NB4 (cell line): ENCODE measurements at regions not wholly inside any gene's neighbourhood (a gene's known extent, or its start where the extent isn't known, plus 50 kb on each side); places are given as distances from the start of the nearest gene placed in this dataset.

ENCODE experiments used
- DNase-seq: peaks from one replicate; pipeline ENCODE4 v3.0.0; 2010; ENCODE audit warnings: low read depth
- H3K4me3 ChIP-seq: one replicate; pipeline ENCODE4 v1.5.1; 2011; ENCODE audit warnings: mild to moderate bottlenecking, low read depth, low read length, moderate library complexity
- MYC ChIP-seq: IDR thresholded peaks from 2 replicates; pipeline ENCODE4 v1.6.1; 2011; ENCODE audit warnings: low read depth, low read length
- POLR2A ChIP-seq: IDR thresholded peaks from 2 replicates; pipeline ENCODE4 v1.6.1; 2011; ENCODE audit warnings: mild to moderate bottlenecking; ENCODE audit not compliant: insufficient read length; ENCODE audit errors: extremely low read depth
- TF ChIP-seq, protein P1 (sequence below): IDR thresholded peaks from 2 replicates; pipeline ENCODE4 v1.6.1; 2011; ENCODE audit warnings: low read depth, low read length
- TF ChIP-seq, protein P2 (sequence below): IDR thresholded peaks from one replicate; pipeline ENCODE4 v1.5.1; 2012; ENCODE audit warnings: low read depth, low read length

DNA sequence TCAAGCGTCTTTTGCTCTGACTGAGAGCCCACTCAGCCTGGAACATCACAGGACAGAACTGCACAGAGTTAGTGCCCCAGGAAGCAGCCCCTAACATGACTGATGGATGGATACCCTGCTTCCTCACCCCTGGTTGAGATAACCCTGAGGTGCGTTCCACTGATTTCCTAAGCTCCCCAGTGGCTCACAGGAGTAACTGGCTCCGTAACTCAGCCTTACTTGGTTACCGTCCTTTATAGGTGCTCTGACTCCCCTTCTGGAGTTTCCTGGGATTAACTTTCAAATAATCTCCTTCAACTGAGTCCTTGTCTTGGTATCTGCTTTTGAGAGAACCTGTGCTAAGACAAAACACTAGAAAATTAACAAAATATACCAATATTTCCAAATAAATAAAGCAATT is 449.5 kb downstream of the AGTPBP1 start:
- no peak overlapping the region for H3K4me3 ChIP-seq
- DNase-seq, result no peak

DNA sequence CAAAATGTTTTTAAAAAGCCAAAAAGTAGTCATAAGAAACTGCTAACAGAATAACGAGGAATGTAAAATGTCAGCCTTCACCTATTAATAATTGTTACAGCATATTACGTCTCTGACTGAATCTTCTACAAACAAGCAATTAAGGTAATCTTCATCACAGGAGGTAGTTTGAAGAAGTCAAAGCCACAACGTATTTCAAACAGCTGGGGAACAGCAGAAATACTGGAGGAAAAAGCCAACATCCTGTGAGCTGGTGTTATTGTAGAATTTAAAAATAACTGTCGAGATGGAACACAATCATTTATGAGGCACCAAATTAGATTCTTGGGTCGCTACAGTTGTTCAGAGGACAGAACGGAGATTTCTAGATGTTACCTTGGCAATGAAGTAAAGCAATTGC is 450.5 kb downstream of the AGTPBP1 start:
- DNase-seq, result no peak
- H3K4me3 ChIP-seq, result no peak overlapping the region
- TF ChIP-seq MYC (no peak), POLR2A (no peak)
- TF ChIP-seq, protein P1, sequence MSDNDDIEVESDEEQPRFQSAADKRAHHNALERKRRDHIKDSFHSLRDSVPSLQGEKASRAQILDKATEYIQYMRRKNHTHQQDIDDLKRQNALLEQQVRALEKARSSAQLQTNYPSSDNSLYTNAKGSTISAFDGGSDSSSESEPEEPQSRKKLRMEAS, result no peak
- TF ChIP-seq, protein P2, sequence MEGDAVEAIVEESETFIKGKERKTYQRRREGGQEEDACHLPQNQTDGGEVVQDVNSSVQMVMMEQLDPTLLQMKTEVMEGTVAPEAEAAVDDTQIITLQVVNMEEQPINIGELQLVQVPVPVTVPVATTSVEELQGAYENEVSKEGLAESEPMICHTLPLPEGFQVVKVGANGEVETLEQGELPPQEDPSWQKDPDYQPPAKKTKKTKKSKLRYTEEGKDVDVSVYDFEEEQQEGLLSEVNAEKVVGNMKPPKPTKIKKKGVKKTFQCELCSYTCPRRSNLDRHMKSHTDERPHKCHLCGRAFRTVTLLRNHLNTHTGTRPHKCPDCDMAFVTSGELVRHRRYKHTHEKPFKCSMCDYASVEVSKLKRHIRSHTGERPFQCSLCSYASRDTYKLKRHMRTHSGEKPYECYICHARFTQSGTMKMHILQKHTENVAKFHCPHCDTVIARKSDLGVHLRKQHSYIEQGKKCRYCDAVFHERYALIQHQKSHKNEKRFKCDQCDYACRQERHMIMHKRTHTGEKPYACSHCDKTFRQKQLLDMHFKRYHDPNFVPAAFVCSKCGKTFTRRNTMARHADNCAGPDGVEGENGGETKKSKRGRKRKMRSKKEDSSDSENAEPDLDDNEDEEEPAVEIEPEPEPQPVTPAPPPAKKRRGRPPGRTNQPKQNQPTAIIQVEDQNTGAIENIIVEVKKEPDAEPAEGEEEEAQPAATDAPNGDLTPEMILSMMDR, result no peak

More for the DNA sequence above, 449.5 kb downstream of the AGTPBP1 start:
- no peak for TF ChIP-seq MYC
- TF ChIP-seq, protein P1, result no peak
- TF ChIP-seq, protein P2, result no peak
- no peak for TF ChIP-seq POLR2A

DNA sequence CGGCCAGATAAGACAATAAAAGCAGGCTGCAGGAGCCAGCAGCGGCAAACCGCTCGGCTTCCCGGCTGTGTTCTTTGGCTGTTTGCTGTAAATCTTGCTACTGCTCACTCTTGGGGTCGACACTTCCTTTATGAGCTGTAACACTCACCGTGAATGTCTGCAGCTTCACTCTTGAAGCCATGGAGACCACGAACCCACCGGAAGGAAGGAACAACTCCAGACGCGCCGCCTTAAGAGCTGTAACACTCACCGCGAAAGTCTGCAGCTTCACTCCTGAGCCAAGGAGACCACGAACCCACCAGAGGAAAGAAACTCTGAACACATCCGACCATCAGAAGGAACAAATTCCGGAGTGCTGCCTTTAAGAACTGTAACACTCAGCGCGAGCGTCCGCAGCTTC is 451.7 kb downstream of the AGTPBP1 start:
- TF ChIP-seq, protein P2, result no peak
- no peak for TF ChIP-seq POLR2A
- no peak overlapping the region for H3K4me3 ChIP-seq
- peak; percentile 65 for DNase-seq

DNA sequence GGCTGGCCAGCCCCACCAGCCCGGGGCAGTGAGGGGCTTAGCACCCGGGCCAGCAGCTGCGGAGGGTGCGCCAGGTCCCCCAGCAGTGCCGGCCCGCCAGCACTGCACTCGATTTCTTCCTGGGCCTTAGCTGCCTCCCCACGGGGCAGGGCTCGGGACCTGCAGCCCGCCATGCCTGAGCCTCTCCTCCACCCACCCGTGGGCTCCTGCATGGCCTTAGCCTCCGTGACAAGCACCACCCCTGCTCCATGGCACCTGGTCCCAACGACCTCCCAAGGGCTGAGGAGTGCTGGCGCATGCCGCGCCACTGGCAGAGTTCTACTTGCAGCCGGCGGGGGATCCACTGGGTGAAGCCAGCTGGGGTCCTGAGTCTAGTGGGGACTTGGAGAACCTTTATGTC is 452.6 kb downstream of the AGTPBP1 start:
- no peak overlapping the region for H3K4me3 ChIP-seq
- TF ChIP-seq, protein P2, result no peak
- TF ChIP-seq POLR2A (no peak), MYC (no peak)
- TF ChIP-seq, protein P1, result no peak
- no peak for DNase-seq

DNA sequence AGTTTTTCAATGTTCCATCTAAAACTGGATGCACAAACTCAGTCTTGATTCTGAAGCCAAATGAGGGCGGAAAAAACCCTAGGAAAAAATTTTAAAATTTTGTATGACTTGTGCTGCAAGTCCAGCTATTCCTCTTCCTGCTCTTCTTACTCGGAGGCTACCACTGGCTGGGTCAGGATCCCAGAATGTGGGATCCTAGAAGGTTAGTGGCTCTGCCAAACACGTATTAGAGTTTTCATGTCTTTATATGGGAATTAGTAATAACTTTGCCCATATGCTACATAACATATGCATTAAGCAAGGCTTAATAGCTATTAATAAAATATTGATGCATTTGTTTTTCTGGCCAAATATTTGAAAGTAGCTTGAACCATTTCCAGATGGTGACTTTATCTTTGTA is 458.3 kb downstream of the AGTPBP1 start:
- TF ChIP-seq, protein P2, result no peak
- TF ChIP-seq, protein P1, result no peak
- no peak for TF ChIP-seq POLR2A
- TF ChIP-seq MYC, result no peak
- DNase-seq, result no peak
- H3K4me3 ChIP-seq, result no peak overlapping the region

DNA sequence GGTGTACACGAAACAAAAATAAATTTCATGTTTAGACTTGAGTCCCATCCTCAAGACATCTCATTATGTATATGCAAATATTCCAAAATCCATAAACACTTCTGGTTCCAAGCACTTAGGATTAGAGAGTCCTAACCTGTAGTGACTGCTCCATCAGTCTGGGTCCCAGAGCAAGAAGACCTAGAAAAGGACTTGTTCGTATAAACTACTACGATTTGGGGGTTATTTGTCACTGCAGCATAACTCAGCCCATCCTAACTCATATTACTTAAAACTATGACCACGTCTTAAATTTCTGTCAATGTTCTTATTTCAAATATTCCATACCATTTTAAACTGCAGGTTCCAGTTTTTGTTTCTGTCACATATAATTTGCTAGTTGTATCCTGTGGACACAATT is 463.0 kb downstream of the AGTPBP1 start:
- no peak for DNase-seq
- H3K4me3 ChIP-seq, result no peak overlapping the region
- no peak for TF ChIP-seq POLR2A
- TF ChIP-seq, protein P2, result no peak
- TF ChIP-seq, protein P1, result no peak
- TF ChIP-seq MYC, result no peak
